ENCODE measurements at regions not wholly inside any gene's neighbourhood (a gene's known extent, or its start where the extent isn't known, plus 50 kb on each side); places are given as distances from the start of the nearest gene placed in this dataset.

- WGBS (ENCODE audit: extremely low coverage, insufficient read length, low lambda C conversion rate): no CpG with 5 or more reads among the region's 1 CpG
- H3K27ac Mint-ChIP-seq: no peak overlapping the region
Observed at GRCh38 chr4:153987291-153987690, 198.4 kb upstream of the SFRP2 start.

More at GRCh38 chr4:153987291-153987690, 198.4 kb upstream of the SFRP2 start:
- no peak overlapping the region for H2AK5ac ChIP-seq (ENCODE audit: insufficient read length, low read length)
- H2BK20ac ChIP-seq (ENCODE audit: low read depth, low read length, poor library complexity, severe bottlenecking): no peak overlapping the region
- peaks cover 0 to 5% of the 10 kb centered on the region in 2 experiments; a peak in 2 of 4 replicates for H3K4me1 Mint-ChIP-seq
- H3K18ac ChIP-seq (ENCODE audit: insufficient read length, low read depth, low read length): no peak overlapping the region
- H2BK12ac ChIP-seq (ENCODE audit: insufficient read length, low read depth, low read length): no peak overlapping the region
- no peak overlapping the region for H4K8ac ChIP-seq (replicated peaks; ENCODE audit: insufficient read length, low read depth, low read length)
- H3K4me3 Mint-ChIP-seq: no peak overlapping the region
- H3K4me1 ChIP-seq (ENCODE audit: insufficient read depth, low read length): no peaks in the 10 kb centered on the region
- no peak overlapping the region for H3K56ac ChIP-seq (ENCODE audit: insufficient read length, low read depth, low read length)
- H3K9me3 ChIP-seq (ENCODE audit: control insufficient read depth, low read depth, low read length): no peaks in the 10 kb centered on the region
- H3K79me2 ChIP-seq (ENCODE audit: insufficient read depth, low read length): no peaks in the 10 kb centered on the region
- no peak overlapping the region for H3K27ac ChIP-seq (ENCODE audit: insufficient read length, low read depth, low read length)
- H3K27me3 ChIP-seq (ENCODE audit: insufficient read depth, low read length): no peaks in the 10 kb centered on the region
- no peak overlapping the region for H3K23ac ChIP-seq (ENCODE audit: insufficient read length, low read depth, low read length)
- no peaks in the 10 kb centered on the region for H3K27me3 Mint-ChIP-seq (ENCODE audit: low read depth)
- no peak for TF ChIP-seq CTCF (conservative IDR thresholded peaks at IDR 0.05)
- H2BK5ac ChIP-seq (ENCODE audit: insufficient read length, low read length): no peak overlapping the region
- no peaks in the 10 kb centered on the region for H3K23me2 ChIP-seq (ENCODE audit: insufficient read length, low read depth, low read length, poor library complexity, severe bottlenecking)
- no peak for DNase-seq
- no peak overlapping the region for H3T11ph ChIP-seq (ENCODE audit: low read length)
- H3K9me3 Mint-ChIP-seq: peaks cover 7% of the 10 kb centered on the region in 2 experiments
- no peak overlapping the region for H3K4me2 ChIP-seq (ENCODE audit: insufficient read depth, insufficient read length, low read length)
- no peak overlapping the region for H2BK120ac ChIP-seq (ENCODE audit: low read depth, low read length, poor library complexity, severe bottlenecking)
- no peak overlapping the region for H3K14ac ChIP-seq (ENCODE audit: insufficient read depth, low read length)
- no peaks in the 10 kb centered on the region for H3K79me1 ChIP-seq (ENCODE audit: insufficient read depth, low read depth, low read length, poor library complexity, severe bottlenecking)
- H2BK15ac ChIP-seq (ENCODE audit: low read depth, low read length): no peak overlapping the region
- no peak overlapping the region for H3K4ac ChIP-seq (ENCODE audit: low read depth, low read length)
- peaks cover 0 to 8% (median 3%) of the 10 kb centered on the region in 3 experiments; a peak in 6 of 7 replicates for H3K36me3 Mint-ChIP-seq (ENCODE audit: insufficient read depth in 1 of 3, low read depth in 3 of 3)
- H4K5ac ChIP-seq (ENCODE audit: insufficient read length, low read depth, low read length): no peak overlapping the region
- no peak overlapping the region for H4K91ac ChIP-seq (ENCODE audit: insufficient read length, low read depth, low read length)
- no peak overlapping the region for H3K9ac ChIP-seq (ENCODE audit: extremely low read depth, insufficient read length, low read length)
- no peak overlapping the region for H2AFZ ChIP-seq (ENCODE audit: low read length)
- no peaks in the 10 kb centered on the region for H4K20me1 ChIP-seq (ENCODE audit: control insufficient read depth, insufficient read depth, insufficient read length)

All from H9 (cell line).